Mesothelial cell of epicardium (in vitro differentiated cells): ENCODE measurements at regions not wholly inside any gene's neighbourhood (a gene's known extent, or its start where the extent isn't known, plus 50 kb on each side); places are given as distances from the start of the nearest gene placed in this dataset.

Experiments used
- DNase-seq, 2 experiments: peaks; one replicate each; pipeline ENCODE4 v3.0.0; 2021; ENCODE audit warnings: low spot score in 2 of 2; ENCODE audit not compliant: unreplicated experiment in 2 of 2
- H3K27ac Mint-ChIP-seq: 2 replicates; pipeline ENCODE4 v1.8.0; 2021; ENCODE audit warnings: mixed read lengths
- H3K27me3 Mint-ChIP-seq: 2 replicates; pipeline ENCODE4 v1.8.0; 2021; ENCODE audit warnings: low read depth, mixed read lengths
- H3K36me3 Mint-ChIP-seq: 2 replicates; pipeline ENCODE4 v1.8.0; 2021; ENCODE audit warnings: mixed read lengths
- H3K4me1 Mint-ChIP-seq: 2 replicates; pipeline ENCODE4 v1.8.0; 2021; ENCODE audit warnings: mixed read lengths
- H3K4me3 Mint-ChIP-seq: 2 replicates; pipeline ENCODE4 v1.8.0; 2021; ENCODE audit warnings: mild to moderate bottlenecking, moderate library complexity, mixed read lengths
- H3K9me3 Mint-ChIP-seq: 2 replicates; pipeline ENCODE4 v1.8.0; 2021; ENCODE audit warnings: mixed read lengths
- TF ChIP-seq, protein P1 (sequence below): fragments of 200-600 bp; sonication (generic); IDR thresholded peaks from one replicate; pipeline ENCODE4 v1.5.0; 2021; ENCODE audit warnings: antibody characterized with exemption; ENCODE audit not compliant: unreplicated experiment

DNA sequence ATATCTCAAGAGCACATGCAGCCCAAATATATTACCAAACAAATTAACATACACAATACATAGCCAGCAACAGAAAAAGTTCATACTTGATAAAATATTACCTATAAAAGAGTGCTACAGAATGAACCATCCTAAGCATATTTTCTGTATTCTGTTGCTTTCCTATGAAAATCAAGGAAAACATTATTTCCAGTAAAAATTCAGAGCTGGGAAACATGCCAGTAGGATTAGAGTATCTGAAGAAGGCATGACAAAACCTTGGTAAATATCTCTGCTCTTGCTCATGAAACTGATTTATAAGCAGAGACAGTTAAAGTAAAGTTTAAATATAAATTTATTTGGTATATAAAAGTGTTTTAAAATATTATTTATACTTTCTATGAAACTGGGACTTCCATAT is 599.7 kb downstream of the ARAP2 start:
- H3K4me3 Mint-ChIP-seq = no peak overlapping the region
- no peaks in the 10 kb centered on the region for H3K36me3 Mint-ChIP-seq

DNA sequence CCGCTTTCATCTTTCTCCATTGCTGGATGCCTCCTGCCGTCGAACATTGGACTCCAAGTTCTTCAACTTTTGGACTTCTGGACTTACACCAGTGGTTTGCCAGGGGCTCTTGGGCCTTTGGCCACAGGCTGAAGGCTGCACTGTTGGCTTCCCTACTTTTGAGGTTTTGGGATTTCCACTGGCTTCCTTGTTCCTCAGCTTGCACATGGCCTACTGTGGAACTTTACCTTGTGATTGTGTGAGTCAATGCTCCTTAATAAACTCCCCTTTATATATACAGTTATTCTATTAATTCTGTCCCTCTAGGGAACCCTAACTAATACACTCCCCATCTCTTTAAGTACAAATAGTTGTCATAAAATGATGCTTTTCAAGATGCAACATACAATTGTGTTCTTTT is 595.3 kb downstream of the ARAP2 start:
- H3K9me3 Mint-ChIP-seq = no peaks in the 10 kb centered on the region
- no peak overlapping the region for H3K27ac Mint-ChIP-seq
- no peak for DNase-seq
- peaks cover 18% of the 10 kb centered on the region for H3K4me1 Mint-ChIP-seq
- no peaks in the 10 kb centered on the region for H3K27me3 Mint-ChIP-seq
- H3K4me3 Mint-ChIP-seq = no peak overlapping the region
- TF ChIP-seq, protein P1, sequence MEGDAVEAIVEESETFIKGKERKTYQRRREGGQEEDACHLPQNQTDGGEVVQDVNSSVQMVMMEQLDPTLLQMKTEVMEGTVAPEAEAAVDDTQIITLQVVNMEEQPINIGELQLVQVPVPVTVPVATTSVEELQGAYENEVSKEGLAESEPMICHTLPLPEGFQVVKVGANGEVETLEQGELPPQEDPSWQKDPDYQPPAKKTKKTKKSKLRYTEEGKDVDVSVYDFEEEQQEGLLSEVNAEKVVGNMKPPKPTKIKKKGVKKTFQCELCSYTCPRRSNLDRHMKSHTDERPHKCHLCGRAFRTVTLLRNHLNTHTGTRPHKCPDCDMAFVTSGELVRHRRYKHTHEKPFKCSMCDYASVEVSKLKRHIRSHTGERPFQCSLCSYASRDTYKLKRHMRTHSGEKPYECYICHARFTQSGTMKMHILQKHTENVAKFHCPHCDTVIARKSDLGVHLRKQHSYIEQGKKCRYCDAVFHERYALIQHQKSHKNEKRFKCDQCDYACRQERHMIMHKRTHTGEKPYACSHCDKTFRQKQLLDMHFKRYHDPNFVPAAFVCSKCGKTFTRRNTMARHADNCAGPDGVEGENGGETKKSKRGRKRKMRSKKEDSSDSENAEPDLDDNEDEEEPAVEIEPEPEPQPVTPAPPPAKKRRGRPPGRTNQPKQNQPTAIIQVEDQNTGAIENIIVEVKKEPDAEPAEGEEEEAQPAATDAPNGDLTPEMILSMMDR = no peak
- no peaks in the 10 kb centered on the region for H3K36me3 Mint-ChIP-seq

More for the DNA sequence above, 599.7 kb downstream of the ARAP2 start:
- H3K27me3 Mint-ChIP-seq = no peaks in the 10 kb centered on the region
- H3K9me3 Mint-ChIP-seq = peaks cover 3% of the 10 kb centered on the region
- TF ChIP-seq, protein P1 = no peak
- no peak for DNase-seq
- no peak overlapping the region for H3K27ac Mint-ChIP-seq
- H3K4me1 Mint-ChIP-seq = peaks cover 18% of the 10 kb centered on the region

DNA sequence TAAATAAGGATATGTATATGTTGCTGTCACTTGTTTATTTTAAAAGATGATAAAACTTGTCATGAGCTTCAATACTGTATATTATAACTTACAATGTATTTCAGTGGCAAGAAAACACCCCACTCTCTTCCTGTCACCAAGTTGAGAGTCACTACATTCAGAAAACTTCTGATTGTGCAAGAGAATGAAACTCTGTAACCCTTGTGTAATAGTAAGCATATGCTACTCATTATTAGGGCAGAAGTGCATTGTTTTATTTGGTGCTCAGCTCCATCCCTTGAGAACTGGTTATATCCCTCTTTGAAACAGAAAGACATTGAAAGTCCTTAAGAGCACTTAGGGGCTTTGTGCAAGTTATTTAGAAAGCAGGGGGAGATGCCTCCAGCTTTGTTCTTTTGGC is 594.5 kb downstream of the ARAP2 start:
- Mint-ChIP-seq H3K27me3 (no peaks in the 10 kb centered on the region), H3K36me3 (no peaks in the 10 kb centered on the region), H3K27ac (no peak overlapping the region), H3K4me1 (peaks cover 14% of the 10 kb centered on the region), H3K4me3 (no peak overlapping the region), H3K9me3 (no peaks in the 10 kb centered on the region)
- no peak for DNase-seq
- TF ChIP-seq, protein P1 = no peak

- no peaks in the 10 kb centered on the region for H3K27me3 Mint-ChIP-seq
- no peaks in the 10 kb centered on the region for H3K36me3 Mint-ChIP-seq
- no peaks in the 10 kb centered on the region for H3K9me3 Mint-ChIP-seq
- H3K4me1 Mint-ChIP-seq = peaks cover 4% of the 10 kb centered on the region
- no peak overlapping the region for H3K27ac Mint-ChIP-seq
- H3K4me3 Mint-ChIP-seq = no peak overlapping the region
- TF ChIP-seq, protein P1 = no peak
- no peak for DNase-seq
Observed at GRCh38 chr4:35652197-35652596, 592.1 kb downstream of the ARAP2 start.

GRCh38 chr4:35653451-35653850 is 590.9 kb downstream of the ARAP2 start:
- TF ChIP-seq, protein P1 = no peak
- Mint-ChIP-seq H3K9me3 (peaks cover 3% of the 10 kb centered on the region), H3K27me3 (no peaks in the 10 kb centered on the region), H3K4me3 (no peak overlapping the region), H3K36me3 (no peaks in the 10 kb centered on the region), H3K27ac (no peak overlapping the region), H3K4me1 (peaks cover 4% of the 10 kb centered on the region)
- no peak for DNase-seq

GRCh38 chr4:35673137-35673536 is 571.2 kb downstream of the ARAP2 start:
- DNase-seq = no peak
- TF ChIP-seq, protein P1 = no peak
- Mint-ChIP-seq H3K9me3 (peaks cover 4% of the 10 kb centered on the region), H3K27ac (no peak overlapping the region), H3K36me3 (peaks cover 3% of the 10 kb centered on the region), H3K4me3 (no peak overlapping the region), H3K27me3 (no peaks in the 10 kb centered on the region), H3K4me1 (no peaks in the 10 kb centered on the region)
